Stimulated activated CD8-positive, alpha-beta memory T cell treated with anti-CD3 and anti-CD28 coated beads, Interleukin-2, amount 100 ng/mL, for 48 hours (primary cell): ENCODE measurements at regions not wholly inside any gene's neighbourhood (a gene's known extent, or its start where the extent isn't known, plus 50 kb on each side); places are given as distances from the start of the nearest gene placed in this dataset.
"Not testable (repeated sequence)": the region's sequence is repeated elsewhere in the genome, so short reads cannot be mapped to it uniquely, and the experiment has no call there.

Source experiments
- DNase-seq, 2 donors: peaks; one replicate each; pipeline ENCODE4 v3.0.0-alpha.2; 2020; ENCODE audit warnings: low read depth in 2 of 2

DNA sequence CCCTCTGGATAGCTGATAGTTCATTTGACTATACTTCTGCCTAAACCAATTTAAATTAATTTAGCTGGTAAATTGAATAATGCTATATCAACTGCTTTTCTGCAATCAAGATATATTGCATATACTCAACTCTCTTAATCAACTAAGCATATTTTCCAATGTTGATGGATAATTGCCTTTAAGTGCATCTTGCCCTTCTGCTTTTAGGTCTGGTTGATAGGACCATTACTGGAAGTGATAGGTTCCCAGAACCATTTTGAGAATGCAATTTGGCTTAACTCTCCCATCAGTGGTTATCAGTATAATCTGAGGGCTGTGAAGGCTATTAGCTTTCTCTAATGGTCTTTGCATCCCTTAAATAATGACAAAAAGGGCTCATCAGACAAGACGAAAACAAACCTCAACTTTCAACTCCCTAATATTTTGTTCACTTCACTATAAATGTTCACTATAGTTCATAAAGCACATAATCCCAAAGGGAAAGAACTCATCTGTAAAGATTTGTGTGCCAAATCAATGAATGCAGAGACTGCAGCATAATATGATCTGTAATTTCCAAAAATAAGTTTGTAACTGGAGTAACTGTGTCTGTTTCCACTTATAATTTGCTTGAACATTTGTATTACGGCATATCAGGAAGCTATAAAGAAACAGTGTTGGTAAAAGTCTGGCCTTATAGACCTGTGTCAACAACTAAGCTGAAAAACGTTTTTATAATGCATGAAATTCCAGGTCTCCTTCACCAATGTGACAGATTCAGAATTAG, 273.6 kb downstream of the FBXO8 start:
- no peak for DNase-seq

DNA sequence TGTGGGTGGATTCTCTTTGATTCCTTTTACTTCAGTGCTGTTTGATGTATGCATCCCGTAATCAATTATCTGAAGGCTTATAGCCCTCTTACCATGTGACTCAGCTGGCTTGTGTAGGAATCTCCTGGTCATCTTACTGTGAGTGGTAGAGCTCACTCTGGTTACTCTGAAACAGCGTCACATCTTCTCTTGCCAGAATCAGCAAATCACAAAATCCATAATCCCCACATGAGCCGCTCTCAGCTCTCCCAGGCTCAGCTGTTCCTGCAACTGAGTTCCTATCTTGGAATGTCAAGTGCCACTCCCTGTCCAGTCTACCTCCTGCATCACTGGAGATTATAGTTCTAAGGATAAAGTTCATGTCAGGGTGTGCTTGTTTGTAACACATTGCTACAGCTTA, 278.0 kb downstream of the FBXO8 start:
- no peak for DNase-seq

DNA sequence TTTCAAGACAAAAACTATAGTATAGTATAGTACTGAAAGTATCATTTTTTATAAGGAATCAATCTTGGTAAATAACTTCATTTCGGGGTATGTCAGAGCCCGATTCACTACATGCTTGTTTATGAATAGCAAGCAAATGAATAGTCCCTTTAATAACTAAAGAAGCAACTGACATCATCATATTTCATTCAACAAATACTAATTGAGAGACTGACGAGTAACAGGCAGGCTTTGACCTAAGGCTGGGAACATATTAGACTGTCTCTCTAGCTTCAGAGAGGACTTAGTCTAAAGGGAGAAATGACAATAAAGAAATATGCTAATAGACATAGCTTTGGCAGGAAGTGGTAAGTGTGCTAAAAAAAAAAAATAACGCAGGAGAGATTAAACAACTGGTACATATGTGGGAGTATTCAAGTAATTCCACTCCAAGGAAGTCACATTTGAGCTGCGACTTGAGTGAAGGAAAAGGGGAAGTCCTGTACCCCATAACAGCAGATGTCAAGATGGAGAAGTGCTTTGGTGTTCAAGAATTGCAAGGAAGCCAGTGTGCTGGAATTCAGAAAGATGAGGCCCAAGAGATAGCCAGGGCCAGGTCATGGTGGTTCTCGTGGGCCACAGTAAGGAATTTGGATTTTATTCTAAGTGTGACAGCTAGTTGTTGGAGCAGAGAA, 284.9 kb downstream of the FBXO8 start:
- no peak for DNase-seq

DNA sequence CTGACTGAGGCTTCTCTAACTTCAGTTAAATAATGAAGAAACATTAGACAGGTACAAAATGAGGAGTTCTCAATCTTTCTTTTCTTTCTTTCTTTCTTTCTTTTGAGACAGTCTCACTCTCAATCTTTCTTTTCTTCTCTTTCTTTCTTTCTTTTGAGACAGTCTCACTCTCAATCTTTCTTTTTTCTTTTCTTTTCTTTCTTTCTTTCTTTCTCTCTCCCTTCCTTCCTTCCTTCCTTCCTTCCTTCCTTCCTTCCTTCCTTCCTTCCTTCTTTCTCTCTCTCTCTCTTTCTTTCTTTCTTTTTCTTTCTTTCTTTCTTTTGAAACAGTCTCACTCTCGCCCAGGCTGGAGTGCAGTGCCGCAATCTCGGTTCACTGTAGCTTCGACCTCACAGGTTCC, 287.7 kb downstream of the FBXO8 start:
- DNase-seq: not testable (repeated sequence)

DNA sequence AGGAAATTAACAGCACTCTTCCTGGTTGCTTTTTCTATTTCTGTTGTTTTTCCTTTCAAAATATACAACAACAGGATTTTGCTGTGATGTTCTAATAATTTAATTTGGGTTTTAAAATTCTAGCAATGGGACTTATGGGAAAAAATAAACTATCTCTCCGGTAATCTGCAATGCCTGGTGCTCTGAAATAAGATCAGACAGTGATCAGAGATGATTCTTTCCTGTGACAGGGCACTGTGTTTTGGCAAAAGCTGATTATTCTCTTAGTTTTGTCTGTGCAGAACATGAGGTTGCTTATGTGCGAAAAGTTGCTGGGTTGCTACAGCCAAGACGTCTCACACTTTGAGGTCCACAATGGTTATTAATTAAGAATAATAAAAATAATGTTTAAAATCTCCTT, 291.7 kb downstream of the FBXO8 start:
- no peak for DNase-seq

DNA sequence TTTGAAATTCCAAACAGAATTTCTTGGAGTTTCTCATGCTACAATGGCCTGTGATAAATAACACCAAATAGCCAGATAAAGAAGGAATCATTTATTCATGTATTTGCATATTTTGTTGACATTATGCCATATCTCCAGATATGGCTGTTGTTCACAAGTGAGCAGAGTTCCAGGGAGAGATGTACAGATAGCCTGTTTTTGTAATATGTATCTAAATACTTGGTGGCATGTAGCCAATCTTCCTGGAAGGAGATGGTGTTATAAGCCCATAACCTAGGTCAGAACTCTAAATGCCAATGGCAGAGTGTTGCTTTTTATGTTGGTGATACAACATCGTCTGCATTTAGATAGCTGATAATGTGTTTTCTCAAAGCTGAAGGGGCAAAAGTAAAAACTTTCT, 292.2 kb downstream of the FBXO8 start:
- DNase-seq: no peak

DNA sequence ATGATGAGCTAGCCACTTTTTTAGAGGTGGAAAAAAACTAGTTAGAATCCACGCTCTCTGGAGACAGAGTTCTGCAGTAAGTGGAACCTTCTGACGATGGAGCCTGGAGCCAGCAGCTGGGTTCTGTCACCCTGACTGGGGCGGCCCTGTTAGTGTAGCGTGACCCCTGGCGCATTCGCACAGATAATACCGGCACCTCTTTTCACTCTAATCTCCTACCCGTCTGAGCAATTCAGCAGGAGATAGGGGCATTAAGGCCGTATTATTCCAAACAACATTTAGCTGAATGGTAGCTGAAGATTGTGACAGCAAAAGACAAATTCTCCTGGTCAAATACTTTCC, 292.6 kb downstream of the FBXO8 start:
- no peak for DNase-seq

DNA sequence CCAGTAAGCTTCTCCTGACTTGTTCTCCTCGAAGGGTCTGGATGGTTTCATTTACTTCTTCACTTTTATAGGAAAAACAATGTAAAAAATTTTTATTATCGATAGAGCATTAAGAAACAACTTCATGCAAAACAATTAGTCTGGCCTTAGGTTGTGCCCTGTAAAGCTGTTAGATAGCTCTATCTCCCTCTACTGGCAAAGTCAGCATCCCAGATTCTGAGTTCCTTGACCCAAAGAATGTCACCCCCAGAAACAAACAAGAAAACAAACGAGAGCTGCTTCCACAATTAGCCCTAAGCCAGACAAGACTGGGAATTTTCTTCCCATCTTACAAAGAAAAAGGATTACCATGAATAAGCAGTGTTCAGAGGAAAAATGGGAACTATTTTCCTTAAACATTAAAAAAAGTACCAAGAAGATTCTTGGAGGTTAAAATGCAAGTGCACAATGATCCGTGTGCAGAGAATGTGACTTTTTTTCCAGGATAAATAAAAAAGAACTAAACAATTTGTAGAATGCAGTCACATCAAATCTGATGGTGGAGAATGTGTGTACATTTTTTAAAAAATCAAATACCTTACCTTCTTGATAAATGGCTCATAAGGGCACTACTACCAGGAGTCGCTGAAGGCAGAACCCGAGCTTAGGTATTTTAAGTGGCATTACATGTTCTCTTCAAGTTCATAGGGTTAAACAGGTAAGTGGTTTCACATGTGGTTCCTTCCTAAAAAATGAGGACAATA, 293.2 kb downstream of the FBXO8 start:
- no peak for DNase-seq

DNA sequence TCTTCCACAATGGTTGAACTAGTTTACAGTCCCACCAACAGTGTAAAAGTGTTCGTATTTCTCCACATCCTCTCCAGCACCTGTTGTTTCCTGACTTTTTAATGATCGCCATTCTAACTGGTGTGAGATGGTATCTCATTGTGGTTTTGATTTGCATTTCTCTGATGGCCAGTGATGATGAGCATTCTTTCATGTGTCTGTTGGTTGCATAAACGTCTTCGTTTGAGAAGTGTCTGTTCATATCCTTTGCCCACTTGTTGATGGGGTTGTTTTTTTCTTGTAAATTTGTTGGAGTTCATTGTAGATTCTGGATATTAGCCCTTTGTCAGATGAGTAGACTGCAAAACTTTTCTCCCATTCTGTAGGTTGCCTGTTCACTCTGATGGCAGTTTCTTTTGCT, 319.9 kb downstream of the FBXO8 start:
- DNase-seq: not testable (repeated sequence)

DNA sequence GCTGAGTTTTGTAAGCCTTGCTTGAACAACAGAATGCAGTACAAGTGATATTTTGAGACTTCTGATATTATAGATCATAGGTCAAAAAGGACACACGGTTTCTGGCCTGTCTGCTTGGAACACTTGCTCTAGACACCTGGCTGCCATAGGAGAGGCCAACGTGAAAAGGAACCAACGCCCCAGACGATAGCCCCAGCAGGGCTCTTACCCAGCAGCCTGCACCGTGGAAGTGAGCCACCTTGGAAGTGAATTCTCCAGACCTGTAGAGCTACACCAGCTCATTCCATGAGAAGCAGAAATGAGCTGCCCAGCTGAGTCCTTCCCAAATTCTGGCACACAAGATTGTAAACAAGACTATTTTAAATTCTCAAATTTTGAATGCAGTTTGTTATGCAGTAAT, 323.1 kb downstream of the FBXO8 start:
- no peak for DNase-seq

DNA sequence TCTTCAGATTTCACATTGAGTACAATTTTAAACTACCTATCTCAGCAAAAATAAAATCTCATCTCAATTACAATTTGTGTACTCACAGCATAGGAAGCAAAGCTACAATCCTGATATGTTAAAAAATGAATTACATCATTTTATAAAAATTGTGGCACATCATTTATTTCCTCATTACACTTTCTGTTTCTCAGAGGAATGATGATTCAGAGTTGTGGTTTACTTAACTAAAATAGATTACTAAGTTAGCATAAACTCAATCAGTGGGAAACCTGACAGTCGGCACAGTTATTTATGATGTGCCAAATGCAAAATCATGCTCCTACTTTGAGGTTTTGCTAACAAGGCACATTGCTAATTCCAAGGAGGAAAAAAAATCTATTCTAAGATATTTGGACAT, 325.0 kb downstream of the FBXO8 start:
- DNase-seq: no peak

DNA sequence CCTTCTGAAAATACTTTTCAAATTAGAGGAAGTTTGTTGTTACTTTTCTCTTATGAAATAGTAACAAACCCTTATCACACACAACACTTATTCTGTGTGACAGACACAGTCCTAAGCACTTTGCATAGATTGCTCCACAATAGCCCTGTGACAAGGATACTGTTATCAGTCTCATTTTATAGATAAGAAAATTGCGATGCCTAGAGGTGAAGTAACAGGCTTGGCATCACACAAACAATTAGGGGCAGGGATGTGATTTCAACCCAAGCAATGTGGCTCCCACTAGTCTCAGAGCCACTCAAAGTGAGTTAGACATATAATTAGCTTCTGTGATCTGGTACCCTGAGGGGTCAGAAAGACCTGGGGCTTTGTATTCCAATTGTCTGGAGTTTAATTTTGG, 339.9 kb downstream of the FBXO8 start:
- DNase-seq: no peak

DNA sequence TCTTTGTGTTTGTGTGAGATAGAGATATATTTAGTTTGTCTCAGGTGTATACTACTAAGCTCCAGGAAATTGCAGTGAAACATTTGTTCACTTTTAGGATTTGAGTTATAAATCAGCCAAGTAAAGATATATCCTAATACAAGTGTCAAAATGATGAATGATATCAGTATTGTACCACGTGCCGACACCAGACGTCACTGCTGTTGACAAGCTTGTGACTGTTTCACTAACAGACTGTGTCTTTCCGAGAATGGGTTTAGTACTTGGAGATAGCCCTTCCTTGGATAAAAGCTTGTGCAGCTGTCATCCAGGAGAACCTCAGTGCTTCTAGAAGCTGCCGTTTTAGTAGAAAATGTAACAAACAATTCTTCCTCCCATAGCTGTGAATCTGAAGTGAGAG, 343.3 kb downstream of the FBXO8 start:
- DNase-seq: no peak

DNA sequence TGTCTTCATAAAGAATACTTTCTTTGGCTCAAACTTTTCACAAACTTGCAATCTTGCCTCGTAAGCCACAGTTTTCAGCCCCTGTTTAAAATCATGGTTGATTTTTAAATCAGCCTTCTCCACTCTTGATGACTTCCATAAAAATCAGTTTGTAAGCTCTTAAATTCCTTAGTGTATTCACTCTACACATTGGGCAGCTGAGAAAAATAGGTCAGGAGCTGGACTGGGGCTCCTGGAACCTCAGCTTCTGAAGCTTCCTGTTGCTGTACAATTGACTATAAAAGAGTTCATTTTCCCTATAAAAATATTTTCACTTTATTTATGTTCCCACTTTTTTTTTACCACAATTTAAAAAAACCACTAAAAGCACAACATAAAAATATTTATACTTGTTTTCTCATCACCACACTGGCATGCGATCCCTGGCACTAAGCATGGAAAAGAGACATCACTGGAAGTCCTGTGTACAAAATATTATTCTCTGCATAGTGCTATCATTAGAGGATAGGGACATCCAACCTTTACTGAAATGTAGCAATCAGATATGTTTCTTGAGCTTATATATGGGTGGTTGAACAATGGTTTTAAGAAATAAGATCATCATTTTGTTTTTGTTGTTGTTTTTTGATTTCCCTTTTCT, 345.7 kb downstream of the FBXO8 start:
- DNase-seq: no peak

DNA sequence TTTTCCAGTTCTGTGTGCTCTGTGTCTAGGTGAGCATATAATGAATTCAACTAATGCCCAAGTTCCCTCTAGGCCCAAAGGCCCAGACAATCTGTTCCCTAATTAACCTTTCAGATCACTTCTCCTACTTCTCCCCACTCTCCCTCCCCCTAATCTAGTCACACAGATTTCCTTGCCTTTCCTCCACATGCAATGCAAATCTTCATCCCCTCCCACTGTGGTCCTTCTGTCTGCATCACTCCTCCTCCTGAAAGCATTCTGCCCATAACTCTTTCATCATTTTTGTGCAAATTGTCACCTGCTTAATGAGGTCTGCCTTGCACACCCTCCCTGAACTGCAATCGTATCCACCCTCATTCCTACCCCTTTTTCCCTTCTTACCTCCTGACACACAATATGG, 346.6 kb downstream of the FBXO8 start:
- DNase-seq: no peak

DNA sequence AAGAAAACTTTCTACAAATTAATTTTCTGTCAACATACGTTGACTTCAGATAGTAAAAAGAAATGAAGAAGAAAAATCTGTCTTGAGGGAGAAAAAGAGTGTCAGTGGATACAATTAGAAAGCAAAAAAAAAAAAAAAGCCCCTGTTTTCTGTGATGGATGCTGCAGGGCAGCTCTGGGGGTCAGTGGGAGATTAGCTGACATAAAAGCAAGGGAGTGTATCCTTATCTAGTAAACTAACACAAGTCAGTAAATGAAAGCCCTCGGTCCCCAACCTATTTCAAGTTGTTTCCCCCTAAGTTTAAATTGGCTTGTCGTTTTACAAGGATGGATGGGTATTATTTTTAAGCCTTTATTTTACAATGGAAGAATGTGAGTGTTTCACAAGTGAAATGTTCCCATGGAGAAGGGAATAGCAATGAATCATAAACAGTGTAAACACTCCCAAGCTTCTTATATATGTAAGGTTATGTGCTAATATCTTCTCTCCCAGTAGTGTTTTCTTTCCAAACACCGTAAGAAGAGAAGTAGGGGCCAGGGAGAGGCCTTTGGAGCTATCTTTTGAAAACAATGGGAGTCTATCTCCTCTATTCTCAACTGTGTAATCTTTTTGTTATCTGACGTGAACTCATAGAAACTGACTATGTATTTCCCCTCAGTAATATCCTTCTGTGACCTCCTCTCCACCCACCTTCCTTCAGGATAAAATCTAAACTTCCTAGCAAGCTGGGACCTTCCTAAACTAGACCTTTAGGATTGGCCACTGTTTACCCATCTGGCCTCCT, 347.7 kb downstream of the FBXO8 start:
- no peak for DNase-seq

DNA sequence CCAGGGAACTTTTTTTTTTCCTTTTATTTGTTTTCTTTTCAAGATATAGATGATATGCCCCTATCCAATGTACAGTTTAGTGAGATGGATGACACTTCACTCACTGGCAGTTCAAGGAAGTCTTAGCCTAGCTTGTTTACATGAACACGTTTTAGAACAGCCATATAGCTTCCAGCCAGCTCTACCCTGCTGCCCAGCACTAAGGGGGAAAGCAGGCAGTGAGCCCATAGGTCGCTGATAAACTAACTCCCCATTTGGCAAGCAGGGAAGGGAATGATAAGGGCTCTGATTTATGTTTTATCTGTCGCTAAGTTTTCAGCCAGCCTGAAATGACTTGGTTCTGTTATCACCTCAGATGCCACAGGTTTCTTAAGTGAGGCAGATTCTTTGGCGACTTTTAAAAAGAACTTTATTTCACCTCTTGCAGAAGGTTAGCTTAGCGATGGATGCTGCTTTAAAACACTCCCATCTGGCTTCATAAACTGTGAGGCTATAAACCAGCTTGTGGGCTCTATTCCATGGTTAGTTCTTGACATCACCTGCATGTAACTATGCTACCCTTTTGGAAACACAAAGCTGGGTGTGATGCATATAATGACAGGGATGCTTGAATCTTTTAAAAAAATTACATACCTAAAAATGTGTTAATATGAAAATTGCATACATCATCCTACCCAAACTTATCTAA, 348.4 kb downstream of the FBXO8 start:
- DNase-seq: no peak

DNA sequence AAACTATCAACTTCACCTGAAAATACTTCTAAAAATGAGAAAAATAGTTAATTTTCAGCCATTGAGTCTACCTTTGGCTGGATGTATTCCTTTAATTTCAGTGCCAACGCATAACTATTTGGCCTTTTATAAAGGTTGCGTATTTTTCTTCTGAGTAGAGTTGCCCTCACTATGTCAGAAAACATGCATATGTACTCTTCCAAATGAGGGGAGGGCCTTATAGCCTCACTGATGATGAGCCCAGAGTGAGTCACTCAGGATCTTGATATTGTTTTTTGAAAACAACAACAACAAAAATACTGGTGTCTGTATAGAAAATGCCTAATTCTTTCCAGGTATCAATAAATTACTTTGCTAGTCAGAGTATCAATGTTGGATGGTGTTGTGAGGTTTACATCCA, 349.3 kb downstream of the FBXO8 start:
- no peak for DNase-seq

DNA sequence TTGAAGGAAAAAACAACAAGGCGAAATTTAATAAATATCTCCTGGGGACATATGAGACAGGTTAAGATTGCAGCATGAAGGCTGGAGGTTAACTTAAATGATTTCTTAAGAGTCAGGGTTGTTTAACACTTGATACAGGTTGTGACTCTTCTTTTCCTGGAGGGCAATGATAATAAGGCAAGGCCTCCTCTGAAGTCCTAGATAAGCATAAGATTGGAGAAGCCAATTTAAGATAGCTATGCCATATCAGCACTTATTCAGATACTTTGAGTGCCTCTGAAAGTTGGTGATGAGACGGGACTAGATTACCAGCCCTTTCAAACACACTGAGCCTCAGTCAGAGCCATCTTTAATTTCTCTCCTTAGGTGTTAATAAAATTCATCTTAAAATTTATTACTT, 350.8 kb downstream of the FBXO8 start:
- no peak for DNase-seq

DNA sequence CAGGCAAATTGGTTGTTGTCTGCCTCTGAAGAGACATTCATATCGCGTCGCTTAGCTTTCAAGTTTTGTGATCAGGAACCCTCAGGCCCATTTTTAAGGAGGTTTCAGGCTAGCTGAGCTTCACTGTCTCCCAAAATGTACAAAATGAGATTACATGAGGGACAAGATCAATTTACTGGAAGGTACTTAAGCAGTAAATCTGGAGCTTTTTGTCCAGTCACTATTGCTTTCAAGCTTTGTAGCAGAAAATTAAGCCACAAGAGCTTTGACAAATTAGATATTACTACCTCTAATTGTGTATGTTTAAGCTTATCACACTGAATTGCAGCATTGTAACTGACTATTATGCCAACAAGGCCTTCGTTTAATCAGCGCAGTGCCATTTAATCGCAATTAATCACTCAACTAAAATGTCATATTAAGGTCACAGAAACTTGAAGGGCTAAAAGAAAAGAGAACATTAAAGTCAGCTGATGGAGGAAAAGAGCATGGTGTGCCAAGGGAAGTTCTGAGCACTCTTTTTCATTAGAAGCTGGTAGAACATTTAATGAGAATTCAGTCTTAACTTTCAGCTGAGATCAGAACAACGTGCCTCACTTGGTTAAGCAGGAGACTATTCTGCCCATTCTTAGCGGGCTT, 353.0 kb downstream of the FBXO8 start:
- DNase-seq: no peak

DNA sequence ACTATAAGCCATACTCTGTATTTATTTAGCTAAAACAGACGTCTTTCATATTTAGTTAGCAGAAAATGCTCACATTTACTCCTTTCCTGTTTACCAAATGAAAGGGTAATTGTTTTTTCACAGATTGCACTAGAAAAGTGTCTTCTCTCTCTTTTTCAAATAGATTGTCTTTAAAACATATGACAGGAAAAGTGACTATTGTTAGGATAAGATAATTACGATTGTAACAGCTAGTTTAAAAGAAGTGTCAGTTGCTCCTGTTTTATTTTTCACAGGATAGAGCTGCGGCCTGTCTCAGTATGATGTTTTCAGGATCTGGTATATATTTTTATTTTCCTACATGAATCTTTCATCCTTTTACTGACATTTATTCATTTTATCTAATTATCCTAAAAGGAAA, 353.5 kb downstream of the FBXO8 start:
- no peak for DNase-seq
